H9 (cell line): ENCODE measurements at regions not wholly inside any gene's neighbourhood (a gene's known extent, or its start where the extent isn't known, plus 50 kb on each side); places are given as distances from the start of the nearest gene placed in this dataset.

Experiments used
- DNase-seq: peaks from one replicate; pipeline ENCODE4 v3.0.0-alpha.2; 2017
- H2AFZ ChIP-seq: one replicate; pipeline ENCODE4 v1.6.1; 2013; ENCODE audit warnings: mild to moderate bottlenecking, low read length, control low read depth, moderate library complexity
- H2AK5ac ChIP-seq: 2 replicates; pipeline ENCODE4 v1.6.1; 2013; ENCODE audit warnings: low read length, control low read depth, mixed read lengths; ENCODE audit not compliant: insufficient read length
- H2BK120ac ChIP-seq: one replicate; pipeline ENCODE4 v1.6.1; 2013; ENCODE audit warnings: low read depth, mild to moderate bottlenecking, low read length, control low read depth, inconsistent platforms; ENCODE audit not compliant: poor library complexity, severe bottlenecking
- H2BK12ac ChIP-seq: 2 replicates; pipeline ENCODE4 v1.6.1; 2013; ENCODE audit warnings: low read length, control low read depth, mixed read lengths, low read depth; ENCODE audit not compliant: insufficient read length
- H2BK15ac ChIP-seq: 2 replicates; pipeline ENCODE4 v1.6.1; 2013; ENCODE audit warnings: low read depth, low read length, control low read depth
- H2BK20ac ChIP-seq: one replicate; pipeline ENCODE4 v1.6.1; 2013; ENCODE audit warnings: low read depth, mild to moderate bottlenecking, low read length, control low read depth, inconsistent platforms; ENCODE audit not compliant: poor library complexity, severe bottlenecking
- H2BK5ac ChIP-seq: 2 replicates; pipeline ENCODE4 v1.6.1; 2013; ENCODE audit warnings: low read length, control low read depth, mixed read lengths; ENCODE audit not compliant: insufficient read length
- H3K14ac ChIP-seq: 2 replicates; pipeline ENCODE4 v1.6.1; 2013; ENCODE audit warnings: low read length, control low read depth; ENCODE audit not compliant: insufficient read depth
- H3K18ac ChIP-seq: 2 replicates; pipeline ENCODE4 v1.6.1; 2013; ENCODE audit warnings: low read depth, mild to moderate bottlenecking, mixed read lengths, low read length, control low read depth; ENCODE audit not compliant: insufficient read length
- H3K23ac ChIP-seq: 2 replicates; pipeline ENCODE4 v1.6.1; 2013; ENCODE audit warnings: low read length, control low read depth, mixed read lengths, low read depth; ENCODE audit not compliant: insufficient read length
- H3K23me2 ChIP-seq: 2 replicates; pipeline ENCODE4 v1.6.1; 2013; ENCODE audit warnings: low read depth, mild to moderate bottlenecking, mixed read lengths, low read length, control low read depth; ENCODE audit not compliant: insufficient read length, poor library complexity, severe bottlenecking
- H3K27ac ChIP-seq: 2 replicates; pipeline ENCODE4 v1.5.1; 2013; ENCODE audit warnings: low read length, control low read depth, mixed read lengths, low read depth; ENCODE audit not compliant: insufficient read length
- H3K27me3 ChIP-seq: 2 replicates; pipeline ENCODE4 v1.6.1; 2013; ENCODE audit warnings: low read length, control low read depth, inconsistent platforms; ENCODE audit not compliant: insufficient read depth
- H3K4ac ChIP-seq: 2 replicates; pipeline ENCODE4 v1.6.1; 2013; ENCODE audit warnings: low read depth, mild to moderate bottlenecking, control low read depth, inconsistent platforms, low read length, moderate library complexity
- H3K4me1 ChIP-seq: 2 replicates; pipeline ENCODE4 v1.6.1; 2013; ENCODE audit warnings: low read length, control low read depth, inconsistent platforms; ENCODE audit not compliant: insufficient read depth
- H3K4me2 ChIP-seq: 2 replicates; pipeline ENCODE4 v1.6.1; 2013; ENCODE audit warnings: low read length, control low read depth, mixed read lengths; ENCODE audit not compliant: insufficient read length, insufficient read depth
- H3K56ac ChIP-seq: 2 replicates; pipeline ENCODE4 v1.6.1; 2013; ENCODE audit warnings: low read depth, mild to moderate bottlenecking, mixed read lengths, low read length, control low read depth; ENCODE audit not compliant: insufficient read length
- H3K79me1 ChIP-seq: 2 replicates; pipeline ENCODE4 v1.6.1; 2013; ENCODE audit warnings: low read depth, mild to moderate bottlenecking, moderate library complexity, low read length, control low read depth, inconsistent platforms; ENCODE audit not compliant: insufficient read depth, poor library complexity, severe bottlenecking
- H3K79me2 ChIP-seq: 2 replicates; pipeline ENCODE4 v1.6.1; 2013; ENCODE audit warnings: low read length, control low read depth, inconsistent platforms; ENCODE audit not compliant: insufficient read depth
- H3K9ac ChIP-seq: 2 replicates; pipeline ENCODE4 v1.6.1; 2013; ENCODE audit warnings: low read length, control low read depth, mixed read lengths; ENCODE audit not compliant: insufficient read length; ENCODE audit errors: extremely low read depth
- H3K9me3 ChIP-seq: one replicate; pipeline ENCODE4 v1.6.1; 2013; ENCODE audit warnings: low read depth, low read length, inconsistent platforms; ENCODE audit not compliant: control insufficient read depth
- H3T11ph ChIP-seq: one replicate; pipeline ENCODE4 v1.6.1; 2013; ENCODE audit warnings: mild to moderate bottlenecking, low read length, control low read depth, inconsistent platforms
- H4K20me1 ChIP-seq: one replicate; pipeline ENCODE4 v1.6.1; 2013; ENCODE audit not compliant: control insufficient read depth, insufficient read length, insufficient read depth
- H4K5ac ChIP-seq: 2 replicates; pipeline ENCODE4 v1.6.1; 2013; ENCODE audit warnings: low read depth, mild to moderate bottlenecking, mixed read lengths, low read length, control low read depth; ENCODE audit not compliant: insufficient read length
- H4K8ac ChIP-seq: replicated peaks from 2 replicates; pipeline ENCODE4 v1.6.1; 2013; ENCODE audit warnings: low read length, control low read depth, mixed read lengths, low read depth; ENCODE audit not compliant: insufficient read length
- H4K91ac ChIP-seq: 2 replicates; pipeline ENCODE4 v1.6.1; 2013; ENCODE audit warnings: low read depth, mild to moderate bottlenecking, moderate library complexity, mixed read lengths, low read length, control low read depth; ENCODE audit not compliant: insufficient read length
- H3K27ac Mint-ChIP-seq, 3 experiments: 2 replicates in 2 of 3; 3 replicates in 1 of 3; pipeline ENCODE4 v1.8.0; 2020 to 2021; ENCODE audit warnings: mixed read lengths in 3 of 3, mild to moderate bottlenecking in 1 of 3, moderate library complexity in 1 of 3
- H3K27me3 Mint-ChIP-seq: 2 replicates; pipeline ENCODE4 v1.8.0; 2021; ENCODE audit warnings: low read depth, mild to moderate bottlenecking, moderate library complexity, mixed read lengths
- H3K36me3 Mint-ChIP-seq, 3 experiments: 2 replicates in 2 of 3; 3 replicates in 1 of 3; pipeline ENCODE4 v1.8.0; 2020 to 2021; ENCODE audit warnings: low read depth in 3 of 3, mixed read lengths in 3 of 3; ENCODE audit not compliant: insufficient read depth in 1 of 3
- H3K4me1 Mint-ChIP-seq, 2 experiments: 2 replicates each; pipeline ENCODE4 v1.8.0; 2020; ENCODE audit warnings: mixed read lengths in 2 of 2
- H3K4me3 Mint-ChIP-seq, 2 experiments: 2 replicates in 1 of 2; 3 replicates in 1 of 2; pipeline ENCODE4 v1.8.0; 2020 to 2021; ENCODE audit warnings: mild to moderate bottlenecking in 2 of 2, mixed read lengths in 2 of 2, moderate library complexity in 1 of 2
- H3K9me3 Mint-ChIP-seq, 2 experiments: 2 replicates in 1 of 2; 3 replicates in 1 of 2; pipeline ENCODE4 v1.8.0; 2020; ENCODE audit warnings: mild to moderate bottlenecking in 2 of 2, mixed read lengths in 2 of 2, moderate library complexity in 1 of 2
- WGBS: extraction: QIAGEN DNeasy Blood & Tissue Kit; methylation state at CpG from one replicate; pipeline ENCODE4 v1.1.7; 2013; ENCODE audit warnings: missing lambda C conversion rate, low lambda C conversion rate, mixed read lengths; ENCODE audit not compliant: insufficient read length; ENCODE audit errors: extremely low coverage; 5-methylcytosine and 5-hydroxymethylcytosine counted together
- TF ChIP-seq, protein P1 (sequence below): fragments of 200-600 bp; sonication (generic); conservative IDR thresholded peaks from 3 replicates; pipeline ENCODE4 v1.8.0; 2021; ENCODE audit warnings: antibody characterized with exemption, mild to moderate bottlenecking

DNA sequence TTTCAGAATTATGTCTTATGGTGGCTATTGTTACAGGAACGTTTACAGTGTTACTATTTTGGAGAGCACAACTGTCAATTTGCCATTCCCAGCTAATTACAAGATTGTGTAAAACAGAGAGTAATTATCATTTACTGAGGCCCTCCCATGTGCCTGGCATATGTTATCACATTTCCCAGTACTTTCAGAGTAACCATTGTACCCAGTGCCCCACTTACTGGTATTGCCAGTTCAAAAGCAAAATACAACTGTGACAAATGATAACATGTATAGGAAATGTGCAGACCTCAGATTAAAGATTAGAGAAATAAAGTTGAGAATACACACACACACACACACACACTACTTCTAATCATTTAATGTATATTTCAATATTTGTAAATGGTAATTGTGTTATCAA, 572.5 kb downstream of the POM121L12 start:
- Histone ChIP-seq H3T11ph (no peak overlapping the region), H4K20me1 (no peaks in the 10 kb centered on the region), H2AK5ac (no peak overlapping the region), H3K4ac (no peak overlapping the region), H3K27me3 (no peaks in the 10 kb centered on the region), H3K9ac (no peak overlapping the region), H3K4me2 (no peak overlapping the region), H3K79me2 (no peaks in the 10 kb centered on the region), H2BK15ac (no peak overlapping the region), H4K91ac (no peak overlapping the region), H3K23me2 (no peaks in the 10 kb centered on the region), H3K79me1 (no peaks in the 10 kb centered on the region), H2AFZ (no peak overlapping the region), H3K14ac (no peak overlapping the region), H2BK5ac (no peak overlapping the region), H2BK20ac (no peak overlapping the region), H4K8ac (no peak overlapping the region), H3K56ac (no peak overlapping the region), H3K18ac (no peak overlapping the region), H3K4me1 (peaks cover 6% of the 10 kb centered on the region; the same call in 1 of the 2 replicates), H4K5ac (no peak overlapping the region), H2BK120ac (no peak overlapping the region), H3K9me3 (no peaks in the 10 kb centered on the region), H3K27ac (no peak overlapping the region), H2BK12ac (no peak overlapping the region), H3K23ac (no peak overlapping the region)
- Mint-ChIP-seq H3K9me3 (no peaks in the 10 kb centered on the region), H3K27me3 (no peaks in the 10 kb centered on the region), H3K36me3 (no peaks in the 10 kb centered on the region), H3K4me3 (no peak overlapping the region), H3K4me1 (peaks cover 13 to 15% of the 10 kb centered on the region in 2 experiments), H3K27ac (no peak overlapping the region)
- TF ChIP-seq, protein P1, sequence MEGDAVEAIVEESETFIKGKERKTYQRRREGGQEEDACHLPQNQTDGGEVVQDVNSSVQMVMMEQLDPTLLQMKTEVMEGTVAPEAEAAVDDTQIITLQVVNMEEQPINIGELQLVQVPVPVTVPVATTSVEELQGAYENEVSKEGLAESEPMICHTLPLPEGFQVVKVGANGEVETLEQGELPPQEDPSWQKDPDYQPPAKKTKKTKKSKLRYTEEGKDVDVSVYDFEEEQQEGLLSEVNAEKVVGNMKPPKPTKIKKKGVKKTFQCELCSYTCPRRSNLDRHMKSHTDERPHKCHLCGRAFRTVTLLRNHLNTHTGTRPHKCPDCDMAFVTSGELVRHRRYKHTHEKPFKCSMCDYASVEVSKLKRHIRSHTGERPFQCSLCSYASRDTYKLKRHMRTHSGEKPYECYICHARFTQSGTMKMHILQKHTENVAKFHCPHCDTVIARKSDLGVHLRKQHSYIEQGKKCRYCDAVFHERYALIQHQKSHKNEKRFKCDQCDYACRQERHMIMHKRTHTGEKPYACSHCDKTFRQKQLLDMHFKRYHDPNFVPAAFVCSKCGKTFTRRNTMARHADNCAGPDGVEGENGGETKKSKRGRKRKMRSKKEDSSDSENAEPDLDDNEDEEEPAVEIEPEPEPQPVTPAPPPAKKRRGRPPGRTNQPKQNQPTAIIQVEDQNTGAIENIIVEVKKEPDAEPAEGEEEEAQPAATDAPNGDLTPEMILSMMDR = no peak
- WGBS = no CpG with 5 or more reads among the region's 1 CpG
- DNase-seq = no peak
